ENCODE measurements at regions not wholly inside any gene's neighbourhood (a gene's known extent, or its start where the extent isn't known, plus 50 kb on each side); places are given as distances from the start of the nearest gene placed in this dataset.
A peak's percentile ranks its signal among the peaks of the same experiment; 100 is the strongest.

- no peak overlapping the region for H3K9ac ChIP-seq
- TF ChIP-seq, protein P1, sequence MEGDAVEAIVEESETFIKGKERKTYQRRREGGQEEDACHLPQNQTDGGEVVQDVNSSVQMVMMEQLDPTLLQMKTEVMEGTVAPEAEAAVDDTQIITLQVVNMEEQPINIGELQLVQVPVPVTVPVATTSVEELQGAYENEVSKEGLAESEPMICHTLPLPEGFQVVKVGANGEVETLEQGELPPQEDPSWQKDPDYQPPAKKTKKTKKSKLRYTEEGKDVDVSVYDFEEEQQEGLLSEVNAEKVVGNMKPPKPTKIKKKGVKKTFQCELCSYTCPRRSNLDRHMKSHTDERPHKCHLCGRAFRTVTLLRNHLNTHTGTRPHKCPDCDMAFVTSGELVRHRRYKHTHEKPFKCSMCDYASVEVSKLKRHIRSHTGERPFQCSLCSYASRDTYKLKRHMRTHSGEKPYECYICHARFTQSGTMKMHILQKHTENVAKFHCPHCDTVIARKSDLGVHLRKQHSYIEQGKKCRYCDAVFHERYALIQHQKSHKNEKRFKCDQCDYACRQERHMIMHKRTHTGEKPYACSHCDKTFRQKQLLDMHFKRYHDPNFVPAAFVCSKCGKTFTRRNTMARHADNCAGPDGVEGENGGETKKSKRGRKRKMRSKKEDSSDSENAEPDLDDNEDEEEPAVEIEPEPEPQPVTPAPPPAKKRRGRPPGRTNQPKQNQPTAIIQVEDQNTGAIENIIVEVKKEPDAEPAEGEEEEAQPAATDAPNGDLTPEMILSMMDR (conservative IDR thresholded peaks at IDR 0.05; ENCODE audit: low read depth, low read length): no peak
- H3K27me3 ChIP-seq (ENCODE audit: insufficient read depth, low read depth): no peaks in the 10 kb centered on the region
- H3K4me2 ChIP-seq: no peak overlapping the region
- H3K79me2 ChIP-seq (ENCODE audit: insufficient read depth, low read depth): no peaks in the 10 kb centered on the region
- no peak overlapping the region for H2AFZ ChIP-seq (ENCODE audit: low read depth)
- no peak overlapping the region for H3K4me3 ChIP-seq (IDR thresholded peaks at IDR 0.05; ENCODE audit: insufficient read depth, low read depth, low read length)
- no peaks in the 10 kb centered on the region for H4K20me1 ChIP-seq (ENCODE audit: insufficient read depth)
- no peaks in the 10 kb centered on the region for H3K4me1 ChIP-seq (ENCODE audit: low read depth, poor library complexity, severe bottlenecking)
- H3K36me3 ChIP-seq (ENCODE audit: insufficient read depth): no peaks in the 10 kb centered on the region
- H3K27ac ChIP-seq: no peak overlapping the region
These were observed 63.0 kb upstream of the PTPN3 start for GRCh38 chr9:109561137-109561536.

DNA sequence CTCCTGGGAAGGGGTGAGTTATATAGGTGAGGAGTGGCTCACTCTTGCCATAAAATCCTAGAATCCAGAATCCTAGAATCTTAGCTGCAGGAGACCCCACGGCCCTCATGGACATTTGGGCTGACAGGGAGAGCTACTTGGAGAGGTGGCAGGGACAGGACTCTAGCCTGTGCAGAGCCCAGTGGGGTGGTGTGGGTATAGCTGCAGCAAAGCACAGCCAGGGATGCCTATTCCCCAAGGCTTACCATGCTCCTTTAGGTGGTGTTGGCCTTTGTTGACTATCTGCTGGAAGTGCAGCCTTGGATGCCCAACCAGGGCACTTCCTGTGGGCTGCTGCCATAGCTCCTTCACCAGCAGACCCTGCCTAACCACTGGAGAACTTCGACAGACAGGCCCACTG lies 70.0 kb upstream of the PTPN3 start:
- Histone ChIP-seq H3K36me3 (ENCODE audit: insufficient read depth) (no peaks in the 10 kb centered on the region), H4K20me1 (ENCODE audit: insufficient read depth) (no peaks in the 10 kb centered on the region), H3K4me3 (IDR thresholded peaks at IDR 0.05; ENCODE audit: insufficient read depth, low read depth, low read length) (no peak overlapping the region), H3K4me2 (no peak overlapping the region), H3K27ac (no peak overlapping the region), H3K27me3 (ENCODE audit: insufficient read depth, low read depth) (no peaks in the 10 kb centered on the region), H2AFZ (ENCODE audit: low read depth) (no peak overlapping the region), H3K79me2 (ENCODE audit: insufficient read depth, low read depth) (no peaks in the 10 kb centered on the region), H3K4me1 (ENCODE audit: low read depth, poor library complexity, severe bottlenecking) (no peaks in the 10 kb centered on the region), H3K9ac (no peak overlapping the region)
- TF ChIP-seq, protein P1 (conservative IDR thresholded peaks at IDR 0.05; ENCODE audit: low read depth, low read length): no peak

DNA sequence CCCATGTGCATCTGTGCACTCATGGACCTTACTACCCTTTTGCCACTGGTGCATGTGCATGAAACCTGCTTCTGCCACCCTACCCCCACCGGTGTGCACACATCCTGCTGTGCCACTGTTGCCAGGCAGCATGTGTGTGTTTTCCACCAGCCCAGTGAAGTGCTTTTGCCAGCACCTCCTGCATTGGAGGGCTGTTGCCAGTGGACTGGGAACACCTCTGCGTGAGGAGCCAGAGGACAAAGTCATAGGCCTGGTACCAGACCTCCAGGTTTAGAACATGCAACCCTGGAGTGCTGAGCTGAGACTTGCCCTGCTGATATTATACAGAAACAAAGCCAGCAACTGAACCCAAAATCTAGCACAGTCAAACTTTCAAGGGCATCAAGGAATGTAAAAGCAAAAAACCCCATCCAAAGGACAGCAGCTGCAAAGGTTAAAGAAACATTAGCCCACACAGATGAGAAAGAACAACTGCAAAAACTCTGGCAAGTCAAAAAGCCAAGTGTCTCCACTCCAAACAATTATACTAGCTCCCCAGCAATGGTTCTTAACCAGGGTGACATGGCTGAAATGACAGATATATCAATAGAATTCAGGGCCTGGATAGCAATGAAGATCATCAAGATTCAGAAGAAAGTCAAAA lies 70.6 kb upstream of the PTPN3 start:
- no peaks in the 10 kb centered on the region for H4K20me1 ChIP-seq (ENCODE audit: insufficient read depth)
- H3K9ac ChIP-seq: no peak overlapping the region

GRCh38 chr9:109574061-109574882 lies 76.2 kb upstream of the PTPN3 start:
- Histone ChIP-seq H3K36me3 (ENCODE audit: insufficient read depth) (no peaks in the 10 kb centered on the region), H3K4me2 (no peak overlapping the region), H3K27ac (no peak overlapping the region), H3K4me3 (IDR thresholded peaks at IDR 0.05; ENCODE audit: insufficient read depth, low read depth, low read length) (no peak overlapping the region), H3K4me1 (ENCODE audit: low read depth, poor library complexity, severe bottlenecking) (no peaks in the 10 kb centered on the region), H2AFZ (ENCODE audit: low read depth) (no peak overlapping the region), H4K20me1 (ENCODE audit: insufficient read depth) (no peaks in the 10 kb centered on the region), H3K9ac (no peak overlapping the region), H3K79me2 (ENCODE audit: insufficient read depth, low read depth) (no peaks in the 10 kb centered on the region), H3K27me3 (ENCODE audit: insufficient read depth, low read depth) (no peaks in the 10 kb centered on the region)
- TF ChIP-seq, protein P1 (conservative IDR thresholded peaks at IDR 0.05; ENCODE audit: low read depth, low read length): peak; percentile 73

More for the DNA sequence above, 70.6 kb upstream of the PTPN3 start:
- no peaks in the 10 kb centered on the region for H3K27me3 ChIP-seq (ENCODE audit: insufficient read depth, low read depth)
- no peaks in the 10 kb centered on the region for H3K36me3 ChIP-seq (ENCODE audit: insufficient read depth)
- H3K4me3 ChIP-seq (IDR thresholded peaks at IDR 0.05; ENCODE audit: insufficient read depth, low read depth, low read length): no peak overlapping the region
- TF ChIP-seq, protein P1 (conservative IDR thresholded peaks at IDR 0.05; ENCODE audit: low read depth, low read length): no peak
- no peaks in the 10 kb centered on the region for H3K79me2 ChIP-seq (ENCODE audit: insufficient read depth, low read depth)
- no peak overlapping the region for H3K27ac ChIP-seq
- no peaks in the 10 kb centered on the region for H3K4me1 ChIP-seq (ENCODE audit: low read depth, poor library complexity, severe bottlenecking)
- no peak overlapping the region for H2AFZ ChIP-seq (ENCODE audit: low read depth)
- no peak overlapping the region for H3K4me2 ChIP-seq
